Peyer's patch (tissue), 4 donors: ENCODE measurements at regions not wholly inside any gene's neighbourhood (a gene's known extent, or its start where the extent isn't known, plus 50 kb on each side); places are given as distances from the start of the nearest gene placed in this dataset.

Source experiments
- POLR2A ChIP-seq, 2 donors: fragments of 450-650 bp; IDR thresholded peaks; one replicate each; pipeline ENCODE4 v1.5.1; 2017; ENCODE audit warnings: antibody characterized with exemption in 2 of 2, mild to moderate bottlenecking in 2 of 2, moderate library complexity in 2 of 2
- TF ChIP-seq, protein P1 (sequence below), 6 experiments: fragments of 450-650 bp in 4 of 6; fragments of 200-600 bp in 2 of 6; sonication (generic) in 1 of 6; IDR thresholded peaks; one replicate each; pipeline ENCODE4 v1.5.1; 2017 to 2019; ENCODE audit warnings: antibody characterized with exemption in 6 of 6, mild to moderate bottlenecking in 3 of 6, moderate library complexity in 1 of 6

DNA sequence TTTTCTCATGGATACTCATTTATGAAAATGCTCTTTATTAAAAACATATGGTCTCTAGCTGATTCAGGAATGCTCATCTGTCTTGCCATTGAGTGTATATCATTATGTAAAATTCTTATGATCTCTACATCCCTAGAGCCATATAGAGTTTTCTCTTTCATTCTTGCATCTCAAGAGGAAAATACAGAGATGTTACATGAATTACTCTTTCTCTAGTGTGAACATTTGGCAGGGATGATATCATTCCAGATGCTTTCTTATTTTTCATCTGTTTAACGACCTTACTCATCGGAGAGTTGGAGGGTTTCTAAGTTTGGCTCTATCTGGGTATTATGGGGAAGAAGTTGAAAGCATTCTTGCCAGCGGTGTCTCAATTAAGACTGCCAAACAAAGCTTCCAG lies 202.9 kb upstream of the SLC7A11 start:
- no peak for TF ChIP-seq POLR2A (IDR thresholded peaks at IDR 0.05)
- TF ChIP-seq, protein P1, sequence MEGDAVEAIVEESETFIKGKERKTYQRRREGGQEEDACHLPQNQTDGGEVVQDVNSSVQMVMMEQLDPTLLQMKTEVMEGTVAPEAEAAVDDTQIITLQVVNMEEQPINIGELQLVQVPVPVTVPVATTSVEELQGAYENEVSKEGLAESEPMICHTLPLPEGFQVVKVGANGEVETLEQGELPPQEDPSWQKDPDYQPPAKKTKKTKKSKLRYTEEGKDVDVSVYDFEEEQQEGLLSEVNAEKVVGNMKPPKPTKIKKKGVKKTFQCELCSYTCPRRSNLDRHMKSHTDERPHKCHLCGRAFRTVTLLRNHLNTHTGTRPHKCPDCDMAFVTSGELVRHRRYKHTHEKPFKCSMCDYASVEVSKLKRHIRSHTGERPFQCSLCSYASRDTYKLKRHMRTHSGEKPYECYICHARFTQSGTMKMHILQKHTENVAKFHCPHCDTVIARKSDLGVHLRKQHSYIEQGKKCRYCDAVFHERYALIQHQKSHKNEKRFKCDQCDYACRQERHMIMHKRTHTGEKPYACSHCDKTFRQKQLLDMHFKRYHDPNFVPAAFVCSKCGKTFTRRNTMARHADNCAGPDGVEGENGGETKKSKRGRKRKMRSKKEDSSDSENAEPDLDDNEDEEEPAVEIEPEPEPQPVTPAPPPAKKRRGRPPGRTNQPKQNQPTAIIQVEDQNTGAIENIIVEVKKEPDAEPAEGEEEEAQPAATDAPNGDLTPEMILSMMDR (IDR thresholded peaks at IDR 0.05): no peak
